Stimulated activated CD4-positive, alpha-beta T cell treated with anti-CD3 and anti-CD28 coated beads, Interleukin-1b, Interleukin-23, amount 100 ng/mL, for 48 hours (primary cell): ENCODE measurements at regions not wholly inside any gene's neighbourhood (a gene's known extent, or its start where the extent isn't known, plus 50 kb on each side); places are given as distances from the start of the nearest gene placed in this dataset.
A peak's percentile ranks its signal among the peaks of the same experiment; 100 is the strongest.

Source experiments
- DNase-seq: peaks from one replicate; pipeline ENCODE4 v3.0.0-alpha.2; 2020

DNA sequence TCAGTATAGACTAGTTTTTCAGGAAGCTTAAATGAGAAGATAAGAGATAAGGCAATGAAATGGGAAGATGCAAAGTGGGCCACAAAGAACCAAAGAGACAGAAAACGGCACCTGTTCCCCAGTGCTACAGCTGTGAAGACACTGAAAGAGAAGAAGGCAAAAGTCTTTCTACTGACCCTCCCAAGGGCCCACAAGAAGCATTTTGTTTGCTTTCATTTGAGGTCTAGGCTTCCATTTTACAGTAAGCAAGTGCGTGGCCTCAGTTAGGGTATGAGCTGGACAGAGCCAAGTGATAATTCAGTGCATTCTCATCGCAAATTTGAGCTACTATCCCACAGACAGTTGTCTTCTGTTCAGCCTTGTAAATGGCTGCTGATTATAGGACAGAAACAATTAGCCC lies 53.4 kb upstream of the STK17B start:
- DNase-seq = no peak

DNA sequence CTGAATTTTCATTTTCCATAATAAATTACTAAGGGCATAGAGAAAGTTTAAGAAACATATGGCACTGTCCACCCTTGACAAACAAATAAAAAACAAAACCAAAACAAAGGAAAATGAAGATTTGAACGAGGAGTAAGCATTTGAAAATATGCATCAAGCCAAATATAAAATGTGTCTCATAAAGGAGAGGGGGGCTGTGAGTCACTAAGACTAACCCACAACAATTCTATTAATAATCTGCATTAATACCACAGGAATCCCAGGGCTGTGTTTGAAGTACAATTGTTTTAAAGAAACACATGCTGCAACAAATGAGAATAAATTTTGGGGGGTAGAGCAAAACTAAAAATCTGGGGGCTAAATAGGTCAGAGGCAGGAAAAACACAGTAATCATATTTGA lies 53.8 kb upstream of the STK17B start:
- DNase-seq = no peak

DNA sequence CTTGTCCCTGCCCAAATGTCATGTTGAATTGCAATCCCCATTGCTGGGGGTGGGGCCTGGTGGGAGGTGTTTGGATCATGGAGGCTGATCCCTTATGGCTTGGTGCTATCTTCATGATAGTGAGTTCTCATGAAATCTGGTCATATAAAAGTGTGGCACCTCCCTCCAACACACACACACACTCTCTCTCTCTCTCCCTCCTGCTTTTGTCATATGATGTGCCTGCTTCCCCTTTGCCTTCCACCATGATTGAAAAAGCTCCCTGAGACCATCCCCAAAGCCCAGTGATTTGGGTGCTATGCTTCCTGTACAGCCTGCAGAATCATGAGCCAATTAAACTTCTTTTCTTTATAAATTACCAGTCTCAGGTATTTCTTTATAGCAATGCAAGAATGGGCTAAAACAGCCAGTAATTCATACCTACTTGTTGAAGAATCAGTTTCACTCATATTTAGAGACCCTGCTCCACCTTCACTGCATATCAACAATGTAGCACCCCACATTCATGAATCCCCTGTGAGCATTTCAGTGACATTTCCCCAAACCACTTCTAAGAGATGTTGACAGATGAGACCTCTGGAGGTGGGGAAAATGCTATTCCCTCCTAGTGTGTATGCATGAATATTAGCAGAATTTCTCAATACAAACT lies 54.8 kb upstream of the STK17B start:
- no peak for DNase-seq

DNA sequence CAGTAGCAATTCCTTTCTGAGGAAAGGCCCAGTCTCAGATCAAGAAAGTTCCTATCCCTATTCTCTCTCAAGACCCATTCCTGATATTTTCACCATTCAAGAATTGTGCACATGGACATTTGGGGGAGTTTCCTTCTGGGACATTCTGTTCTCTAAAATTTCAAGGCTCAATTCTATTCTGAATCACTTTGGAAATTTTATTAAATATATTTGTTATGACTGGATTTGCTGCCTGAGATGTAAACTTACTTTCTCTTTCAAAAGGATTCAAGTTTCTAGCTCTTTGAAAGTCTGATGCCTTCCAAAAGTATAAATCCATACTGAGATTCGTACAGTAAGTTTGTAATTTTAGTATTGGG lies 55.3 kb upstream of the STK17B start:
- no peak for DNase-seq

DNA sequence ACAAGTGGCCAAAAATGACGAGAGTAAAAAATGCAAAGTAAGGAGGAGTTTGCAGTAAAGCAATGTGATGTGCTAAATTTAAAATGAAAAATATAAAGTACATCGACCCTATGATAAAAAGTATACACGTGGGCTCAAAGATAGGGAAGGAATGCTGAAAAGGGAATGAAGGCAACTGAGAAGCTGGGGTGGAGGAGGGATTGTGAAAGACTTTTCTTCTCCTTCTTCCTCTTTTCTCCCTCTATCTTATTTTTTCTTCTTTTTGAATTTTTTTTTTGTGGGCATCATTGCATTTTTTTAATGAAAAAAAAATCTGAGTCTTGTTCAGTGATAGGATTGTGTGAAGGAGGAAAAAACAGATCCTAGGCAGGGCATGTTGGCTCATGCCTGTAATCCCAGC lies 57.6 kb upstream of the STK17B start:
- DNase-seq = no peak

DNA sequence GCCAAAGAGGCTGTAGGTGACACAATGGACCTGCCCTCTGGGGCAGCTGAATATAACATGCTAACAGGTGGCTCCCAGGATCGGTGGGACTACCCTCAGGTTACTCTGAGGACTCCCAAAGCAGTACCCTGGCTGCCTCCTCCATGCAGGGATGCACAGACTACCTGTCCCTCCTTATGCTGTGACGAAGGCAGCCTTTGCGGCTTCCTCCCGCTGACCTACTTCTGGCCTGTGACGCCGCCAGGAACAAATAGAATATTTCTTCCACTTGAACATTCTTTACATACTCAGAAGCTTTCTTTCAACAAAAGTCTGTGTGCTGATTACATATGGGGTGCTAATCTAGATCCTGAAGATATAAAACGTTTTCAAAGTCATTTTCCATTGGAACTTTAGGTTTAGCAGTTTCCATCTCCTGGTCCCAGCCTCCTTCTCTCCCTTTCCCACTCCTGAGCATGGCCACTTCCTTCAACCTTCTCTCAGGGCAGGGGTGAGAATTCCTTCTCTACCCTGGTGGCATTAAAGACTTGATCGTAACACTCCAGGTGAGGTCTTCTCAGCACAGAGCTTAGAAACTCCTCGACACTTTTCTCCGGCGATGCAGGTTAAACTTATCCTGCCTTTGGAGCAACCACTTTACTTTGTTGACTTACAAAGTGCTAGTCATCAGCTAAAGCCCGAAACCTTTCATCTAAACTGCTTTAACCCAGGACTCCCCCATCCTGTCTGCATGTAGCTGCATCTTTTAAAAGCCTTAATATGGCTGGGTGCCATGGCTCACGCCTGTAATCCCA lies 58.9 kb upstream of the STK17B start:
- DNase-seq = no peak

DNA sequence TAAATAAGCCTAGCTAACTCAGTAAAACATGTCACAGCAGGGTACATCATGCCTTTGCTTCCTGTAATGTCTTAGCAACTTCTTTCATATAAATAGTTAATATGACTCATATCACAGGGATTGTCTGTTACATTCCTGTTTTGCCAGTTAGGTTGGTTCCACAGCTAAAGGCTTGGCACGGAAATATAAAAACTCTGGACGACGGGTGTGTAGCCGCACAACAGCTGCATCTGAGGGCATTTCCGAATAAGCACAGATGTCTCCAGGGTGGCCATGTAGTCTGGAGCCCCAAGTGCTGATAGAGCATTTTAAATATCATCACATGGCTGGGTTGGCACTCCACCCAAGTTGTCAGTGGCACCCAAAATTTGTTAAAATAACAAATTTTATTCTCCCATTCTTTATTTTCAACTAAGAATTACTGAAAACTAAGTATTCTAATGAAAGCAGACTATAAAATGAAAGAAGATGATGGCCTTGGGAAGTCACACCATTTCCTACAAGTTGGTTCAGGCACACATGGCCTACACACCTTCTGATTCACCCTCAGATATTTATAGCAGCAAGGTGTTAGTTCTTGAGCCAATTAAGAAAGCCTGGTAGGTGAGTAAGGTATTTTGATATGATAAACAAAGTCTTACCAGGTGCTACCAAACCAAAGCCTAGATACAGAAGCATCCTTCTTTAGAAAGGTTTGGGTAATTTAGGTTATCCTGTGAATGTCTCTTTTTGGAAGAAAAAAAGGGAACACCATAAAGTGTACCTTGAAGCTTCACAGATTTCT lies 61.8 kb upstream of the STK17B start:
- DNase-seq = no peak

DNA sequence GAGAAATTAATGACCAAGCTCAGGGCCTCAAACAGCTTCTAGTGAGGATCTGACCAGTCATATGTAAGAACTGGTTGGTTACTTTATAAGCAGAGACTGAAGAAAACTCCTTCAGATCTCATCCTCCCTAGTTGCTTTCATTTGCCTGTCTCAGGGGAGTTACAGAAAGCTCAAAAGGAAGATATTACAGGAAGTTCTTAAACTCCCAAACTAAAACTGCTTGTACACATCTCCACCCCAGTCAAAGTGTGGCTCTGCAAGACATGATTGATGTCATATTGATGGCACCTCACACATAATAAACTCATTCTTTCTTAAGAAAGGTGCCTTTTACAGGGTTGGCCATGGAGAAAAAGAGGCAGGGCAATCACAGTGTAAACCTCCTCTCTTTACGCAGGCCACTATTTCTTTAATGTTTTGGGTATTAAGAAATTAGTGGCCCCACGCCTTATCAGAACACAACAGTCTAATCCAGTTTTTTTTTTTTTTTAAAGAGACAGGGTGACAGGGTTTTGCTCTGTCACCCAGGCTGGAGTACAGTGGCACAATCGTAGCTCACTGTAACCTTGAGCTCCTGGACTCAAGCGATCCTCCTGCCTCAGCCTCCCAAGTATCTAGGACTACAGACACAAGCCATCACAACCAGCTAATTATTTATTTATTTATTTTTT lies 62.6 kb upstream of the STK17B start:
- DNase-seq = no peak

DNA sequence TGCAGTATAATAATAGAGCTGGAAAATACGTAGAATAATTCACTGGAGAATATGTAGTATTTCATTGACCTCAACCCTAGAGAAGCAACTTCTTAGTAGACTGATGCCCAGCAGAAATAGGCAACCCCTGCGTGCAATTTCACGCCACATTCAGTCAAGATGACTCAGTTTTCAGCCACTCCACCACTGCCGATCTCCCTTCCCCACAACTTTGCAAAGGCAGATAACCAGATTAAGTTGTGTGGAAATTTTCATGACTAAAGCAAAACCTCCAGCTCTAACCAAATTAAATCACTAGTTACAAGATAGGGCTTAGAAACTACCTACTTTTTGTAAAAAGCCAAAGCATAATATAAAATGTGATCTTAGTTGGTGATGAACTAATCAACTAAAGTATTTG lies 63.3 kb upstream of the STK17B start:
- DNase-seq = peak; percentile 76

DNA sequence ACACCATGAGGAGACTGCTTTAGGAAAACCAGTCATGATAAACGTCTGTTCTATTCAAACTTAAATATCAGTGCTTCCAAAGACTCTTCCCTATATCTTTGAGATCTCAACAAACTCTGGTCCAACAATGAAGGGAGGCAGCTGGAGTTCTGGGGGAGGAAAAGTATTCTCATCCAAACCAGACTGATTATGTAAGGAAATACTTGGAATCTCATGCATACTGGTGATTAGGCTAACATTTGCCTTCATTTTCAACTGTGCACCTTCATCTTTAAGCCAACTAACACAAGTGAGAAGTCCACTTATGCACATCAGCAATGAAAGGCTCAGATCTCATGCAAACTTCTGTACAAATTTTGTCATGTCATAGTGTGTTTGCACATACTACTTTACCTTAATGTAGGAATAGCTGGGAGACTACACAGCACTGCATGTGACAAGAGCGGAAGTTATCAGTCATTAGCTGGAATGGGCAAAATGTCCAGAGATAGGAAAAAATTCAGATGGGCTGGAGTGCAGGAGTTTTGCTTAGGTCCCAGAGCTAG lies 67.5 kb upstream of the STK17B start:
- DNase-seq = no peak

DNA sequence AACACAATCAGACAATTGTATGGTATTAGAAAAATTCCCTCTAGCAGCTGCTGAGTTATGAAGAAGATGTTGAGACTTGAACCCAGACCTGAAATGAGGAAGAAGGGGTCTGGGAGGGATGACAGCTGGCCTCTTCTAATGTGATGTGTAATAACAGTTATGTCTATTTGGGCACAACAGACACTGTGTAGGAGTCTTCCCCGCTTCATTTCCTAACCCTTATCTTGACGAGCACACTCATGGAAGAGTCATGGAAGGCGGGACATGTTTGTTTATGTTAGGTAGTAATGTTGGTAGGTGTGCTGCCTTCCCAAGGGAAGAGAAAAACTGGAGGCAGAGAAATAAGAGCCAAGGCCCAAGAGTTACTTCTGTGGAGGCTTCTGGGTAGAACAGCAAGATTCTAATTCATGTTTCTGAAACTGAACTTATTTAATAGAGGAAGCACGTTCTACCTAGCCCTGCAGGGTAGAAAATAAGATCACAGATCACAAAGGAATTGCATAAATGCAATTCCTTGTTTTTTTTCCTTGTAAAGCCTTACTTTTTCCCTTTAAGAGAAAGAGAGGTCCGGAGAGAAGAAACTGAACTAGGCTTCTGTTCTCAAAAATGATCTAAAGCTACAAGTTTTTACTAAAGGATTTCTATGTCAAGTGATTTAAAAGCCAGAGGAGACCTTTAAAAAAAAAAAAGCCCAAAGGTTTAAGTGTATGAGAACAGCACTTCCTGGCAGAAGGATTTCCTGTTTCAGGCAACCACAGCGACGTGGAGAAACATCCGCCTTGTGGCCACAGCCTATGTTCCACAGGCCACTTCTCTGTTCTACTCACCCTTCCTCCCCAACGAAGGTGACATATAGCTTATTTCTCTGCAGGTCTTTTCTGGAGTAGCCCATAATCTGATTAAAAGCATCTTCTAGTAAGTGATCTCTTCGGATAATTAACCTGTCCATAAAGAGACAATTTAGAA lies 68.5 kb upstream of the STK17B start:
- DNase-seq = peak; percentile 88

DNA sequence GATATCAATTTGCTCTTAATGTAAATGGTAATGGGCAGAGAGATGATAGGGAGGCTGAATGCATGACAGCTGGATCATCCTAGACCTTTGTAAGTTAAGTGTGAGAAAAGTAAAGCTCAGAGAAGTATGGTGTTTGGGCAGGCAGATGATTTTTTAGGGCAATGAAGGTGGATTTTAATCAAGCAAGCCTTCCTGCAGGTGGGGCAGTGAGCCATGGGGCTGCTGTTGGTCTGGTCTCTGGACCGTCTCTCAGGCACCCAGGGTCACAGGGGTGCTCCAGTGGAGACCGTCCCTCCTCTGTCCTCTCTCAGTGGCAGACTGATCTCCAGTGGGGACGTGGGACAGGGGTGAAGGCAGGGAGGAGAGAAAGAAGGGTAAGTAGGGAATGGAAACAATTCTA lies 69.8 kb upstream of the STK17B start:
- DNase-seq = no peak

DNA sequence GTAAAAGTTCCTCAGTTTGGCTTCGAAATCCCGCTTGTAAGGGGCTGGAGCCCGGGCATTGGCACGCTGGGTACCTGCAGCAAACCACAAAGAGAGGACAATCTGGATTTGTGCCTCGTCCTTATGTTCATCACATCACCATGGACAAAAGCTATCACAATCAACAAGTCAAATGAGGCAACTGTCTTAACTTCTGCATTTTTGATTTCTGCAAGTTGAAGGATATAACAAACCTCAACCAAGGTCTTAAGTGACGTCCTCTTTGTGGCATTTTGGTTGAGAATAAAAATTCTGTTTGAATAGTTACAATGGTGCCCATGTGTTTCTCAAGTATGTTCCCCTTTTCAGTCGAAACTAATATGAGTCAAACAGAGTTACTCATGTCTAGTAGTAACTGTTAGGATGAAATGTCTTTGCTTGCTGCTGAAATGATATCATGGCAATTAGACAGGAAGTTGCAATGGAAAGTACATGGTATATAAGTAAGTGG lies 70.8 kb upstream of the STK17B start:
- DNase-seq = no peak

DNA sequence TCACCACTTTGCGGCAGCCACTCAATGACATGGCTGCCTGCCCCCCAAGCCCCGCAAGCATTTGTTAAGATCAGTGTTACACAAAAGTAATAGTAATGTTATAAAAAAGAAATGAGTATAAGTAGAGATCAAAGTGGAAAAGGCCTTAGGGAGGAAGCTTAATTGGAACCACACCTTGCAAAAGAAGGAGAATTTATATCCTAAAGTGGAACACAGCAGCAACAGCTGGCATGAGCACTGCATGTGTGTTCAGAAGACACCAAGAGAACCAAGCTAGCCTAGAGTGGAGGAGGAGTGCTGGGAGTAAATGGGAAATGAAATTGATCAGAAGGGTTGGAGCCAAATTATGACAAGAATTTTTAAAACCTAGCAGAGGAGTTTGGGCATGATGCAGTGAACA lies 73.1 kb upstream of the STK17B start:
- DNase-seq = no peak

DNA sequence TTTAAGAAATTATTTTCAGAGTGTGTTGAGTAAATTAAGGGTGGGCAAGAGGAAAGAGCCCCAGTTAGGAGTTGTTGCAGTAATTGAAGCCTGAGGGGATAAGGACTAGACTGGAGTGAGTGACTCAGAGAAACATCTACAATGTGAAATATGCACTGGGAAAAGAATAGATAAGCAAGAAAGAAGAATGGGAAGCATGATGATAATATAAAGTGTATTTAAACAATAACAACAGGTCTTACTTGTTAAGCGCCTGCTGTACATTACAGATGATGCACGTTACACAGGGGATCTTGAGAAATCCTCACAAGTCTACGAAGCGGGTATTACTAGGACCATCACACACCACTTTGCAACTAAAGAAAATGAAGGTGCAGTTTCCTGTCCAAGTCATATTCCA lies 73.6 kb upstream of the STK17B start:
- no peak for DNase-seq

DNA sequence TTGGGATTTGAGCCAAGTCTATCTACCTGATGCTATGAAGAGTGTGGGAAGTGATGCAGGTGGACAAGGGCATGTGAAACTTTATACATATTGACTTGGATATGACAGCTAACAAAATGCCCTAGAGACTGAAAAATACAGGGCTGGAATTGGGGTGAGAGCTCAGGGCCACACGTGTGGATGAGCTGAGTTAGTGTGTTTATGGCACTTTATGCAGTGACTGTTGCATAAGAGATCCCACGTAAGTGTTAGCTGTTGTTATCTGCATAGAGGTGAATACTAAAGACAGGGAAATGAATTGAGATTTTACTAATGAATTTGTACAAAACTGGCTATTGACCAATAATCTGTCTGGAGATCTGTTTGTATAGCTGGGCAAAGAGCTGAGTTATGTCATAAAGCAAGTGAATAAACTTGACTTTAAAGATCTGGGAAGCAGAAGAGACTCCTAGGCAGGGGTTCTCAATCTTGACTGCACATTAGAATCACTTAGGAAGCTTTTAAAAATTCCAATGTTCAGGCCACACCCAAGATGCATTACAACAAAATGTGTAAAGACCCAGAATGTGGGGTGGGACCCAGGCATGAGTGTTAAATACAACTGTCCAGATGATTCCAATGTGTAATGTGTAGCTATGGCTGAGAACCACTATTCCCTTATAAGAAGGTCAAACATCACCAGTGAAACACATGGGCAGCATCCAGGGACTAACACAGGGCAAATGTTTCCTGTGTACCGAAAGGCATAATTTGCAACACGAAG lies 74.2 kb upstream of the STK17B start:
- DNase-seq = no peak

DNA sequence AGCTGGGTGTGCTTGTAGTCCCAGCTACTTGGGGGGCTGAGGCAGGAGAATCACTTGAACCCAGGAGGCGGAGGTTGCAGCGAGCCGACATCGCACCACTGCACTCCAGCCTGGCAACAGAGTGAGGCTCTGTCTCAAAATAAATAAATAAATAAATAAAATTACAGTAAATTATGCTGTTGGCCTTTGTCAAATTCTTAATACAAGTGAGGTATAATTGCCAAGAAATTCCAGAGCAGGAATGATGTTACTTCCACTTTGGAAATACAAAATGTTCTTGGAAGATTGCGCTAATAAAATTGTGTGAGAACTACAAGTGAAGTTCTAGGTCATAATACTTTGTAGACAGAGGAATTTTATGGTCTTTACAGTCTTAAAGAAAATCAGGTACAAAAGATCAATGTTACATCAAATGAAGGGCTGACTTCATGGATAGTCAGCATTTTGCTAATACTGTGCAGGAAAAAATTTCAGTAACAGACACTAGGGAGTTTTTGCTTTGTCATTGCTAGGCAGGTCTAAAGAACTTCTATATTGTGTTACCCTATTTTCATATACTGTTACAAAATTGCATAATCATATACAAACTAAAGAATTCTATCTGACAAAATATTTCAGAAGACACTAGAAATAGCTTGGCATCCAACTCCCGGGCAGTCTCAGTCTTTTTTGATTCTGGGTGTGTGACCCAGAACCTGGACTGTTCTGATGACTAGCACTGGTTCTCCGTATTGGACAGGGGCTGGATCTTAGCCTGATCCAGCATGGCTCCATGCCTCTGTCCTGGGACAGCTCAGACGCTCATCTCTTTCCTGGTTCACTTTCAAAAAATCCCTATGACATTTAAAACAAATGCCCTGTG lies 76.0 kb upstream of the STK17B start:
- no peak for DNase-seq

DNA sequence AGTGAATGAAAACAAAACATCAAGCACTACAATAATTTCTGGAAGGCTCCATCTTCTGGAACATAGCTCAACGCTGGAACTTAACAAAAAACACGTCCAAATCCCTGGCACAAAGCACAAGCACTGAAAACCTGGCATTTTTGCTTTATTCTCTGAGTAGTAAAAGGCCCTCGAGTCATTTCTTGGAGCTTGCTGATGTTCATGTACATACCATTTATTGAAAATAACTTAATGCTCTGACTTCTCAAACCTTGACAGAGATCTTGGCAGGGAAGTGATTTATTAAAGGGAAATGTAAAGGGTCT lies 76.5 kb upstream of the STK17B start:
- DNase-seq = no peak

DNA sequence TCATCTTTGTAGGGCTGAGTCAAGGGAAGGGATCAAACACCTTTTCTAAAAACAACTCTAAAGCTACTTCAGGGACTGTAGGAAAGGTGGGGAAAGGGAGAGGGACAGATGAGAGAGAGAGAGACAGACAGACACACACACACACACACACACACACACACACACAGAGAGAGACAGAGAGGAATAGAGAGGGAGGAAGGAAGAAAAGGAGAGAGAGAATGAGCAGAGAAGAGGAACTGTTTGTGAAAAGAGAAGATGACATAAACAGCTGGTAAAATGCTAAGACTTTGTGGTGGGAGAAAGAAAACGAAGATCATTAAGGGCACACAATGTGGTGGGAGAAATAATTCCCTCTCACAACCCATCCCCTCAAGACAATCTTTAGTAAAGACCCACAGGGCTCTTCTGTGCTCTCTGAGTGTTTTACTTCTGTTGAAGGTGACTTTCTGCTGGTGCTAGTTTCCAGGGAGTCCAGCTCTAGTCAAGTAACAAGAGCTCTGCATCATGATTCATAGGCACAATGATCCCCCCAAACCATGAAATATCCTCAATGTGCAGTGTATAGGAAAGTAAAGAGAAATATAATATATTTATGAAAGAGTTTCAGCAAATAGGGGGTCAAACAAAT lies 77.2 kb upstream of the STK17B start:
- DNase-seq = no peak

DNA sequence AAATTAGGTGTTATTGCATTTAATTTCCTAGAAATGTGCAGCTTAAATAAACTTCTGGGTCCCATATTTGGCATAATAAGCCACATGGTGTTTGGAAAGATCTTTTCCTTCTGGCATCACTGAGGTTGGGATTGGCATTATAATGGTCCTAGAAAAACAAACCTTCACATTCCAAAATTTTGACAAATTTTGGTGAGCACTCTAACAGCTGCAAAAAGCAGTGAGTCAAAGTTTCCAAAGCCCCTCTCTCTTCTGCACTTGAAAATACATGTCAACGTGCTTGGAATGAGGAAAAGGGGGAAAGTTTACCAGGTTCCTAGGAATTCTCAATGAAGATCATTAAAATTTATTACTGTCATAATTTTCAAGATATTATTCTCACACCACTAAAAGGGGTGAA lies 77.8 kb upstream of the STK17B start:
- DNase-seq = no peak
